Muscle layer of colon (tissue), 2 donors: ENCODE measurements at regions not wholly inside any gene's neighbourhood (a gene's known extent, or its start where the extent isn't known, plus 50 kb on each side); places are given as distances from the start of the nearest gene placed in this dataset.
"Not testable (repeated sequence)": the region's sequence is repeated elsewhere in the genome, so short reads cannot be mapped to it uniquely, and the experiment has no call there.

Source experiments
- H3K27ac ChIP-seq: one replicate; pipeline ENCODE4 v1.7.0; 2013; ENCODE audit warnings: low read depth, mild to moderate bottlenecking, low read length, moderate library complexity
- H3K27me3 ChIP-seq, 2 donors: one replicate each; pipeline ENCODE4 v1.7.0; 2013; ENCODE audit warnings: low read length in 2 of 2, mild to moderate bottlenecking in 2 of 2; ENCODE audit not compliant: insufficient read depth in 2 of 2, control insufficient read depth in 1 of 2
- H3K36me3 ChIP-seq: one replicate; pipeline ENCODE4 v1.7.0; 2013; ENCODE audit warnings: mild to moderate bottlenecking, low read length; ENCODE audit not compliant: insufficient read depth
- H3K4me1 ChIP-seq: one replicate; pipeline ENCODE4 v1.7.0; 2013; ENCODE audit warnings: mild to moderate bottlenecking, low read length; ENCODE audit not compliant: insufficient read depth
- H3K4me3 ChIP-seq, 2 donors: one replicate each; pipeline ENCODE4 v1.7.0; 2013; ENCODE audit warnings: low read length in 2 of 2, low read depth in 1 of 2, mild to moderate bottlenecking in 1 of 2, moderate library complexity in 1 of 2
- H3K9ac ChIP-seq: one replicate; pipeline ENCODE4 v1.7.0; 2013; ENCODE audit warnings: low read length
- H3K9me3 ChIP-seq: one replicate; pipeline ENCODE4 v1.7.0; 2013; ENCODE audit warnings: mild to moderate bottlenecking, low read length
- donor health status: abdominal sarcoma.
- donor health status: Adenocarcinoma of cecum.

DNA sequence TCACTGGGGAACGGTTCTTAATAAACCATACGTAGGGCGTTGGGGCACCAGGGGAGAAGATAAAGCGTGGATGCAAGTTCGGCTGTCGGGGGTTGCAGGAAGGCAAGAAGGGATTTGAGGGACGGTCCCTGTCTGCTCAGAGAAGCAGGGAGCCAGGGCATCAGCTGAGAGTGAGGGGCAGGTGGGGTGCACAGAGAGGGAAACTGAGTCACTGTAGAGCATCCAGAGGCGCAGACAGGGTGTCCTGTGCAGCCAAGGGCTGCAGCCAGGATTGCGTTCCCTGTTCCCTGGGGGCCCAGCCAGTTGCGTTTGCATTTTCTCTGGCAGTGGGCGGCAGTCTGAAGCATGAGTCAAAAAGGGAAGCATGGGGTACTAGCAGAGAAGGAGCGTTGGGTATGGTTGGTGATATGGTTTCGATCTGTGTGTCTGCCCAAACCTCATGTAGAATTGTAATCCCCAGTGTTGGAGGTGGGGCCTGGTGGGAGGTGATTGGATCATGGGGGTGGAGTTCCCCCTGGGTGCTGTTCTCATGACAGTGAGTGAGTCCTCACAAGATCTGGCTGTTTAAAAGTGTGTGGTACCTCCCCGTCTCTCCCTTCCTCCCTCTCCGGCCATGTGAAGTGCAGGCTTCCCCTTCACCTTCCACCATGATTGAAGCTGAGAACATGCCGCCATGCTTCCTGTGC is 202.9 kb downstream of the NDUFA10 start:
- no peak overlapping the region for H3K4me3 ChIP-seq
- no peak overlapping the region for H3K9ac ChIP-seq

GRCh38 chr2:239821694-239822075 is 203.5 kb downstream of the NDUFA10 start:
- Histone ChIP-seq H3K9me3 (no peaks in the 10 kb centered on the region), H3K36me3 (no peaks in the 10 kb centered on the region)

More for the DNA sequence above, 202.9 kb downstream of the NDUFA10 start:
- Histone ChIP-seq H3K36me3 (no peaks in the 10 kb centered on the region), H3K27ac (no peak overlapping the region), H3K27me3 (no peaks in the 10 kb centered on the region), H3K9me3 (no peaks in the 10 kb centered on the region), H3K4me1 (peaks cover 7% of the 10 kb centered on the region)

DNA sequence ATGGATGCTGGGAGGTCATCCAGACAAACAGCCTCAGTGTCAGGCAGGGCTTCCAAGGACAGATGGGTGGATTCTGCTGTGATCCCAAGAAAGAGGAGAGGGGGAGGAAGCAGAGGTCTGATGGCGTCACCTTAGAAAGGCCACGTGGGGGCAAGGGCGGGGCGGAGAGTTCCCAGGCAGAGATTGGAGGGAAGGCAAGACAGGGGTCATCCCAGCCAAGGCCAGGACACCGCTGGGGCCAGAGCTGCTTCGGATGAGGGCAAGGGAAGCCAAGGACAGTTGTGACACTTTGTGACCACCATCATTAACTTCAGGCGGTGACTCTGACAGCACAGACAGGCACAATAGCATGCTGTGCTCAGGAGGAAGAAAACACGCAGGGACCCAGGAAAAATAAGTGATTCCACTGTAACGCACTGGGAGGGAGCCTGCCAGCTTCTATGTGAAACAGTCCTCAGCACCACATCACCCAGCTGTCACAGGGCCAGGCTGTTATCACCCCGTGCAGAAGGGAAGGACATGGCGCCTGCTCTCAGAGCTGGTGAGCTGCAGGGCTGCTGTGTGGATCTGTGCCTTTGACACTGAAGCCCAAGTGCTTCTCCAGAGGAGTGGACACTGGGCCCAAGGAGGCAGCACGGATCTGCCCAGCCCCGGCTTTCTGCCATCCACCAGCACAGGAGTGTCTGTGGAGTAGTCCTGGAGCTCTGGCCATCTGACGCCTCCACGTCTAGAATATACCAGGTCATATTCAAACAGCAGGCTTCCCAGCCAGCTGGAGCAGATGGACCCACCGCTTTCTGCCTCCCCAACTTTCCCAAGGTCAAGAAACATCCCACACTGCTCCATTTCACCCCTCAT is 204.1 kb downstream of the NDUFA10 start:
- no peaks in the 10 kb centered on the region for H3K4me1 ChIP-seq
- H3K27me3 ChIP-seq = no peaks in the 10 kb centered on the region
- H3K9me3 ChIP-seq = no peaks in the 10 kb centered on the region
- H3K36me3 ChIP-seq = no peaks in the 10 kb centered on the region
- H3K27ac ChIP-seq = no peak overlapping the region
- no peak overlapping the region for H3K9ac ChIP-seq
- H3K4me3 ChIP-seq = no peak overlapping the region

More at GRCh38 chr2:239821694-239822075, 203.5 kb downstream of the NDUFA10 start:
- Histone ChIP-seq H3K27me3 (no peaks in the 10 kb centered on the region), H3K9ac (no peak overlapping the region), H3K4me1 (peaks cover under 1% of the 10 kb centered on the region), H3K27ac (no peak overlapping the region), H3K4me3 (no peak overlapping the region)

DNA sequence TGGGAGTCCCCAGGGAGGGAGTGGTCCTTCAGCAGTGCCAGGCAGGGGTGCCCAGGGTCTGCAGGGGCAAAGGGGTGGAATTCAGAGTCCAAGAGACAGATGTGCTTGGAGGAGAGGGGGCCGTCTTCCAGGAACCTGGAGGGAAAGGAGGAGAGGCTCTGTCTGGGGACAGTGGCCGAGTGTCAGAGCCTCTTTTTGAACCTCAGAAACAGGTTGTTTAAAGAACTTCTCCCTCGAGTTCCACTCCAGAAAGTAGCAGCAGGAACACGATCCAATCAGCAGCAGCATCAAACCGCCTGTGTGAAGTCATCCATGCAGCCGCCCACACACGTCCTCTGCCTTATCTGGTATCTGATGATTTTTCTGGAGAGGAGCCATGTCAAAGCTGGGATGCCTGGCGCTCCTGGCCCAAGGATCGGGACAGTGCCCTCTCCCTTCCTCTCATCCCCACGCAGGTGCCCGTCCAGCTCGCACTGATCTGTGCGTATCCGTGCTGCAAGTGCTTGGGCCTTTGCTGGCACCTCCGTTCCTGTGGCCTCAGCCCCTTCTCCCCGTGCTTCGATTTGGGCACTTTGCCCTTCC is 205.1 kb downstream of the NDUFA10 start:
- Histone ChIP-seq H3K9ac (no peak overlapping the region), H3K36me3 (no peaks in the 10 kb centered on the region), H3K27me3 (no peaks in the 10 kb centered on the region), H3K9me3 (no peaks in the 10 kb centered on the region), H3K4me3 (no peak overlapping the region), H3K27ac (no peak overlapping the region), H3K4me1 (peaks cover 10% of the 10 kb centered on the region)

- Histone ChIP-seq H3K27ac (no peak overlapping the region), H3K9ac (no peak overlapping the region), H3K4me1 (peaks cover 16% of the 10 kb centered on the region), H3K9me3 (no peaks in the 10 kb centered on the region), H3K36me3 (no peaks in the 10 kb centered on the region), H3K4me3 (no peak overlapping the region), H3K27me3 (no peaks in the 10 kb centered on the region)
Observed at GRCh38 chr2:239819091-239819973, 205.8 kb downstream of the NDUFA10 start.

DNA sequence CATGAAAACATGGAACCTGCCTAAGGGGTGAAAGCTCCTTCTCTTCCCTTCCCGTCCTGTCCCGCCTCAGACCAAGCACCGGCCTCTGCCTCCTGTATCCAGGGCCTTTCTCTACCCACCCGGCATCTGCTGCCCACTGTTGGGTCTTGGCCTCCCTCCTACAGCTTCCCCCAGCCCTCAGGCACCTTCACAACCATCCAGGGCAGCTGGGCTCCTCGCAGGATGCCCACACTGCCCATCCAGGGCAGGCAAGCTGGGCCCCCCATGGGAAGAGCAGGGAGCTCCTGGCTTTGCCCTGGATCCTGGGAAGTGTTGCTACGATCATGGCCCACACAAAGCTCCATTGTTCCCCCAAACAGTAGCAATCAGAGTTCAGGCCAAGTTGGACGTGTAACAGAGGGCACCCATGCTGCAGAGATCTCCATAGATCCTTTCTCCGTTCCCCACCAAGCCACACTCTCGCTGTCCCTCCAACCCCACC is 206.6 kb downstream of the NDUFA10 start:
- Histone ChIP-seq H3K4me1 (peaks cover 24% of the 10 kb centered on the region), H3K36me3 (no peaks in the 10 kb centered on the region), H3K9ac (no peak overlapping the region), H3K27ac (no peak overlapping the region), H3K4me3 (no peak overlapping the region), H3K9me3 (no peaks in the 10 kb centered on the region), H3K27me3 (no peaks in the 10 kb centered on the region)

DNA sequence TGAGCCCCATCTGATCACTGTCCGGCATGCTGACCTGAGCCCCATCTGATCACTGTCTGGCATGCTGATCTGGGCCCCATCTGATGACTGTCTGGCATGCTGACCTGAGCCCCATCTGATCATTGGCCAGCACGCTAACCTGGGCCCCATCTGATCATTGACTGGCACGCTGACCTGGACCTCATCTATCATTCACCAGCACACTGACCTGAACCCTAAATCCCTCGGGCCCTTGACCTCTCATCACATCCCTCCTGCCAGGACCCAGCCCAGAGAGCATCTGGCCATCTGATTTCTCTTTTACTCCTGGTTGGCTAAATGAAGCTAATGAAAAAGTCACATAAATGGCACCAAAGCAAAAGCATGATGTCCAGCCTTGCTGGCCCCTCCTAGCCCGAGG is 207.1 kb downstream of the NDUFA10 start:
- peaks cover 28% of the 10 kb centered on the region for H3K4me1 ChIP-seq
- no peak overlapping the region for H3K4me3 ChIP-seq
- no peaks in the 10 kb centered on the region for H3K9me3 ChIP-seq
- no peak overlapping the region for H3K27ac ChIP-seq
- no peaks in the 10 kb centered on the region for H3K36me3 ChIP-seq
- no peaks in the 10 kb centered on the region for H3K27me3 ChIP-seq
- H3K9ac ChIP-seq = no peak overlapping the region

- not testable (repeated sequence) for H3K4me3 ChIP-seq, H3K27ac ChIP-seq, H3K27me3 ChIP-seq, H3K36me3 ChIP-seq, H3K9me3 ChIP-seq, H3K9ac ChIP-seq
- peaks cover 31% of the 10 kb centered on the region for H3K4me1 ChIP-seq
Observed at GRCh38 chr2:239817468-239818031, 207.6 kb downstream of the NDUFA10 start.

DNA sequence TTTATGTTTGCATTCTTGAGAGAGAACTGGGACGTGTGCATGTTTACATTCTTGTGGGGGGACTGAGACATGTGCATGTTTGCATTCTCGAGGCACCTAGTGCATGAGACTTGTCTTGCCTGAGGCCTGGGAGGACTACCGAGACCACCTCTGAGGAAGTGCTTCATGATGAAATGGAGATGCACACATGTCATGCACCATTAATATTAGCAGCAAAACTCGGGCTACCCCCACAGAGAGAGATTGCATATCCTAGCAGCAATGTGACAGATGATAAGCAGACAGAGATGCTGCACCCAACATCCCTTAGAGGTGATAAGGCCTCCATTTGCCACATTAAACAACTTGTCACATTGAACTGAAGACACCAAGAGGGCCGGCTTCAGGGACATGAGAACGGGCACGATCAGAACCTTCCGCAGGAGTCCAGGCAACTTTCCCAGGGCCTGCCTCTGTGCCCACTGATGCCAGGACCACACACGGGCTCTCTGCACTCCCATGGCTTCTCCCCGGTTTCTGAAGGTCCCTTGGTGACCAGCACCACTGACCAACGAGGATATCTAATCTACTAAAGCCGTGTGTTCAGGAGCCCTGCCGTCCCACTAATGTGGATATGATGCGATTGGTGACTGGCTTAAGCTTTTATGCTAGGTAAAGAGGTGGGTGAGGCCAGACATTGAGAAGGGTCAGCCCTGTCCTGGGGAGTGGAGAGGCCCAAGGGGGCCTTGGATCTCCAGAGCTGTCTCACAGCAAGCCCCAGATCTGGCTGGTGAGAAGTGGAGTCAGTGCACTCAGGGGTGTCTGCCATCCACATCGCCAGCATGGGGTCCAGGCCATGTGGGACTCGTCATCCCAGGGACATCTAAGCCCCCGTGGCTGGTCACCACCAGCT is 208.3 kb downstream of the NDUFA10 start:
- Histone ChIP-seq H3K27ac (no peak overlapping the region), H3K9ac (no peak overlapping the region), H3K36me3 (no peaks in the 10 kb centered on the region), H3K9me3 (no peaks in the 10 kb centered on the region), H3K27me3 (no peaks in the 10 kb centered on the region), H3K4me1 (peaks cover 36% of the 10 kb centered on the region), H3K4me3 (no peak overlapping the region)

- H3K4me3 ChIP-seq = peak overlapping the region in 1 of 2 donors; percentile 12
- no peaks in the 10 kb centered on the region for H3K9me3 ChIP-seq
- H3K4me1 ChIP-seq = peaks cover 37% of the 10 kb centered on the region
- H3K9ac ChIP-seq = no peak overlapping the region
- H3K27ac ChIP-seq = peak overlapping the region; percentile 94
- no peaks in the 10 kb centered on the region for H3K27me3 ChIP-seq
- H3K36me3 ChIP-seq = no peaks in the 10 kb centered on the region
Observed at GRCh38 chr2:239815671-239816070, 209.5 kb downstream of the NDUFA10 start.
